Anterior cingulate cortex (tissue), 58 donors: ENCODE measurements at regions not wholly inside any gene's neighbourhood (a gene's known extent, or its start where the extent isn't known, plus 50 kb on each side); places are given as distances from the start of the nearest gene placed in this dataset.
"Not testable (repeated sequence)": the region's sequence is repeated elsewhere in the genome, so short reads cannot be mapped to it uniquely, and the experiment has no call there.

Experiments
- DNase-seq, 58 donors: peaks; one replicate each; lab custom pipeline; 2025; lab: John Stamatoyannopoulos, UW

DNA sequence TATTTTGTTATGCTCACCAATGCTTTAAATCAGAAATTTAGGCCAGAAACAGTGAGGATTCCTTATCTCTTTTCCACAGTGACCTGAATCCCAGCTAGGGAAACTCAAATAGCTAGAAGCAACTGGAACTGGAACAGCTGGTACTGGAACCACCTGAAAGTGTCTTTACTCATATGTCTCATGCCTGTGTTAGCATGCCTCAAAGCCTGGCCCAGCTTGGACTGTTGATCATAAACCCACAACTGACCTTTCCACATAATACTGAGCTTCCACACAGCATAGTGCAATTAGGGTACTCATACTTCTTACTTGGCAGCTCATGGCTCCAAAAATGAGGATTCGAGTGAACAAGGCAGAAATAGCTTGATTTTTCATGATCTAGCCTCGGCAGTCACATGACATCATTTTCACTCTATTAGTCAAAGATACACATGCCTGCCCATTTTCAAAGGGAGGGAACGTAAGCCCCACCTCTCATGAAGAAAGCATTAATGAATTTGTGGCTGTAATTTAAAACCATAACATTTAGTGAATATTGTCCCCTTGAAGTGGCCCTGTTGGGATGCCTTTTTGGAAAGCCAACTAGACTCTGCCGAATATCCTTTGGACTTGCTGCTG is 80.8 kb upstream of the ACSL1 start:
- DNase-seq, result no peak

DNA sequence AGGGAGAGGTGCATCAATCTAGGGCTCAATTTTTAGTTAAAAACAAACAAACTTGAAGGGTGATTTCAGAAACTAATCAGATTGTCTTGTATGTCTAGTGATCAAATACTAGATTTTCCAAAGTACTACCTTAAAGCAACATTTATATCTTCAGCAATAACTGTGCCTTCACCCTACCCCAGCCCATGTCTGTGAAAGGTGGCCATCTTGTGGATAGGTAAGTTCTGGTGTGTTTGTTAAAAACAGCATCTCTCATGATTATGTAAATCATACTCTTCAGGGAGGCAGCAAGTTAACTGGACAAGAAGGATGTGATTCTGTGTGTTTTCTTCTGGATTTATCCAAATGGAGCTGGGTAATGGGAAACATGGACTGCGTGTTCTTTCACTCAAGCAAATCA is 81.4 kb upstream of the ACSL1 start:
- no peak for DNase-seq

DNA sequence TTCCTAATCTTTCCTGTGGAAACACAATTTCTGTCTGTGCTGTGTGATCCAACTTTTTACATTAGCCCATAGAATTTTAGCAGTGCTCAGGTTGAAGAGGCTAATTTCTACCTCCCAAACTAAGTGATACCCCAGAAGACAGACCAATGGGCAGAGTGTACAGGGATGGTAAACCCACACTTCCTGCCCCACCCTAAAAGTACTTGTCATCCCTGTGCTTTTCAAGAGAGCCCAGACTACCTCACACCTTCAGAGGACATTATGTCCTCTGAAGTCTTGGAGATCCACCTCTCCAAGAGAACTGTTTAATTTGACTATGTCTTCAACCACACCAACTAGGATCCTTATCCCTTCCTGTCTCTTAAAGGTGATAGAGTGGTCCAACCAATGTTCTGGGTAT is 82.0 kb upstream of the ACSL1 start:
- no peak for DNase-seq

DNA sequence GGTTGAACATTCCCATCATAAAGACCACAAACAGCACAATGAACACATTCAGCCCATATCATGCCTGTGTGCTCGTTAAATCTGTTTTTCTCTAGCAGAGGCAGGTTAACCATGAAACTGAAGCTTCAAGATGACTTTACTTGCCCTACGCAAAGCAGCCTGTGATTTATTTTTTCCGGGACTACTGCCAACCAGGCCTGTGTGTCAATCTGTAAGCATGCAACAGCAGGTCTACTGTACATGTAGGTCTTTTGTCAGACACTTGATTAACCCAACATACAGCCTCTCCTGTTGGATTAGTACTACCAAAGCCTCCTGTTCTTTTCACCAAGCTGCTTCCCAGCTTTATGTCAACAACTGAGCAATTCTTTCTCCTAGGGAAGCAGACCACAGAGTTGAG is 85.5 kb upstream of the ACSL1 start:
- DNase-seq, result no peak

DNA sequence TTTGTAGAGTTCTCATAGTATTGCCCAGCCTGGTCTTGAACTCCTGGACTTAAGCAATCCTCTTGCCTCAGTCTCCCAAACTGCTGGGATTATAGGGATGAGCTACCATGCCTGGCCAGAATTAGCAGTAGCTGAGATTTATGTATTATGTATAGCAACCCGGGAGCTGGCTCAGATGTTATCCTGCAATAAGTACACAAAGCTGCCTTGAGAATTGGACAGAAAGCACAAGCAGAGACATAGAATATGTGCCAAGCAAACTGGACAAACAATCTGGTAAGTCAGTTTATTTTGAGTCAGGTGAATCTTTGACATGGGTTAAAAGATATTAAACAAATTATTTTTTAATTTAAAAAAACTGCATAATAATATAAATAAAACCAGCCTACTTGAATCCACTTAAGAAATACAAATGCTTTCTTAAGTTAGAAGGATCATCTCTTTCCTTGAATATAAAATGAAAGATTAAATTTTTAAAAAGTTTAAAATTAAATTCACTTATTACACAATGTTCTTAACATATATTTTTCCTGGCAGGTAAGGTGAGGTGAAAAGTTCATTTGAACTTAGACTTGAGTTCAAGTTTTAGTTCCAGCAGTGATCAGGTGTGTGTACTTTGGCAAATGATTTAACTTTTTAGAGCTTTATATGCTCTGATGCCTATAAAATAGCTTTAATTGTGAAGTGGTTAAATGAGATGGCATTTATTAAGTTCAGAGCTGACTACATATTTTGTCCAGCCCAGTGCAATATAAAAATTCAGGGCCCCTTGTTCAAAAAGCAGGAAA is 87.8 kb upstream of the ACSL1 start:
- DNase-seq, result no peak

DNA sequence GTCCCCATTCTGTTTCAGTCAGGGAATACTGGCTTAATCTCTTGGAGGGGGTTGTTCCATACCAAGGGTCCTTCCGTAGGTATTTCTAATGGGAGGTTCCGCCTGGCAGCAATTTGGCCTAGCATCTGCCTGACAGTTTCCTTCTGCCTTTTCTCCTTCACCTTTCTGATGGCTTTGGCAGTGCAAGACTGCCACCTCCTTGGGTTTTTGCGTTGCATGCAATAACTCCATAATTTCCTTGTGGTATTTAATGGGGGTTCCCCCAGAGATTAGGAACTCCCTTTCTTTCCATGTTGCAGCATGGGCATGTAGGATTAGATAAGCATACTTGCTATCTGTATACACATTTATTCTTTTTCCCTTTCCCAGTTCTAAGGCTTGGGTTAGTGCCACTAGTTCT is 93.0 kb upstream of the ACSL1 start:
- DNase-seq, result not testable (repeated sequence)

DNA sequence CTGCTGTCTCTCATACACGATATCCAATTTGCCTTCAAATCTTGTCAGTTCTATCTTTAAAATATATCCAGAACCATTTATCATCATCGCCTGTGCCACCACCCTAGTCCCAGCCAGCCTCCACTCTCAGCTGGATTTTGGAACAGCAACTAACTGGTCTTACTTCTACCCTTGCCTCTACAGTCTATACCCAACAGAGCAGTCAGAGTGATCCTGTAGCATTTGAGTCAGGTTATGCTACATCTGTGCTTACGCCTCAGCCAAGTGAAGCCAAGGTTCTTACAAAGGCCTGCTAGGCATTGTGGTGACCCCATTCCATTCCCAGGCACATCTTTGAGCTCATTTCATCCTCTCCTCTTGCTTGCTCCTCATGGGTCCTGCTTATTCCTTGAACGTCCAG is 95.7 kb upstream of the ACSL1 start:
- DNase-seq, result no peak

DNA sequence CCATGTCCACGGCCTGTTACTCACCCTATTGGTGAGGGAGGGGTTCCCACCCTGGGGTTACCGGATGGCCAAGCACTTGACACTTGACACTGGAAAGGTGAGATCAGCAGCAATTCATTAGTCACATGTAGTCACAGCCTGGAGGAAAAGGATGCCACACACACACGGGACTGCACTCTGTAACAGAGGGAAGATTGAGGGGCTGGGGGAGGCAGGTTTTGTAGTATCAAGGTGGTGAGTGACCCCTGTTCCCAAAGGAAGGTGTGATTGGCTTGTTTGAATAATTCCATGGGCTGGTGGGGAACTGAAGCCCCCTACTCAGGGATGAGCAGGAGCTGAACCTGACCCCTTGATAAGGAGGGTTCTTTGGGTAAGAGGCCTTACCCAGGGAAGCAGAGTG is 96.0 kb upstream of the HELT start:
- no peak for DNase-seq

DNA sequence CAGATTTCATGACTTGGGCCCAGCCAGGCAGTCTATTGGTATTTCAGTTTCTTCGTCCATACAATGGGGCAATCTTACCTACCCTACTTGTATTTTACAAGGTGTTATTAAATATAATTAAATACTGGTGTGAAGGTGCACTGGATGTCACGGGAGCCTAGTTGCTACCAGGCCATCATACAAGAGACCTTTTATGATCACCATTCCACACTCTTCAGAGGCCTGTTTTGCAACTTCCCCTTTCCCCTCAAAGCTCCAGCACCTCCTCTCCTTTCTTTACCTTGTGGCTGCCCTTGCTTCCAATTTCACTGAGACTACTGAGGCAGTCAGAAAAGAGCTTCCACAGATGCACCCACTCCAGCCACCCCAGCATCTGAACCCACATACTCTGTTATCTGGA is 93.8 kb upstream of the HELT start:
- DNase-seq, result no peak

DNA sequence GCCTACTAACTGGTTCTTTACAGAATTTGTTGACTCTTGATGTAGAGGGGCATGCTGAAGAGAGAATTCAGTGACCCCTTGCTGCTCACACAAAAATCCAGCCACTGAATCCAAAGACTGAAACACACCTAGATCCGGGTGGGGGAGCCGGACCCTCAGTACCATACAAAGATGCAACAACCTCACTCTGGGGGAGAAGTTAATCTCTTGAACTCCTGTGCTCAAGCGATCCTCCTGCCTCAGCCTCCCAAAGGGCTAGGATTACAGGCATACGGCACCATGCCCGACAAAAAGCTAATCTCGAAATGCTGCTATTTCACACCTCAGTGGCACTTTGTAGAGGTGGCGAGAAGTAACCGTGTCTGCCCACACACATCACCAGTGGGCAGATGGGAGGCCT is 88.8 kb upstream of the HELT start:
- no peak for DNase-seq

DNA sequence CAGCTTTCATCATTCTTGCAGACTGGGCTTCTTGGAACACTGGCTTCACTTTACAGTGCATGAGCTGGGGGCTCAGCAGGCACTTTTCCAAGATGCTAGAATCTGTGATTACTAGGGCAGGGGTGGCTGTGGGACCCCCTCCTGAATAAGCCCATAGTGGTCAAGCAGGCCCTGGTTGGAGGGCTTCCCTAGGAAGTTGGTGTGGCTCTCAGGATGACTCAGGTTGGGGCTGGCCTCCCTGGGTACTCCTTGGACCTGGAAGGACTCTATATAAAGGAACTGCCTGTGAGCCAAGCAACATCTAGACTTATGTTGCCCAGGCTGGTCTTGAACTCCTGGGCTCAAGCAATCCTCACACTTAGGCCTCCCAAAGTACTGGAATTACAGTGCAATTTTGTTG is 88.3 kb upstream of the HELT start:
- DNase-seq, result no peak

DNA sequence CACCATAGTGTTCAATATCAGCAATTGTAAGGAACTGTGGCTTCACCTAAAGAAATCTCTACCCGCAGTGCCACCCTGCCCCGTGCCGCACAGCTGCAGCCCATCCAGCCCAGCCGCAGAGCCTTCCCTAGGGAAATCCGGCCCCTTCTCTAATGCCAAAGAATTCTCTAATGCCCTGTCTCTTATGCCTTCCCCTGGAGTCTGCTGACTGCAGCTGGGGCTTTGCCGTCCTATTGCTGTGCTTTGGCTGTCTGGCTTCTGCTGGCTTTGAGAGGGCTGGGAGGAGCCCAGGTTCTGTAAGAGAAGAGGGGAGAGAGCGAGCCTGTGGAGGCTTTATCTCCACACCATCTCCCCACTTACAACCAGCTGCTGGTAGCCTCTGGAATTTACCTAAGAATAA is 85.9 kb upstream of the HELT start:
- no peak for DNase-seq

DNA sequence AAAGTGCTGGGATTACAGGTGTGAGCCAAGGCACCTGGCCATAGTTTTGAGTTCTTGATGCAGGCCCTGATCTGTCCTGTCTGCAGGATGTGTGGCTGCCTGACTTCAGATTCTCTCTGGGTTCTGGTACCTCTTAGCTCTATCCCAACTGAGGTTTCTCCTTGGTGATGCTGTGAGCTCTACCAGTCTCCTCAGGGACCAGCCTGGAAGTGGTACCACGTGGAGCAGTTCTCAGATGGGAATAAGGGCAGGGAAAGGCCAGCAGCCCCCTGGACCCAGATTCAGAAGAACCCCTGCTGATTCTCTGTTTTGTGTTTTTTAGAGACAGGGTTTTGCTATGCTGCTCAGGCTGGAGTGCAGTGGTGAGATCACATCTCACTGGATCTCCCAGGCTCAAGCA is 85.0 kb upstream of the HELT start:
- no peak for DNase-seq

DNA sequence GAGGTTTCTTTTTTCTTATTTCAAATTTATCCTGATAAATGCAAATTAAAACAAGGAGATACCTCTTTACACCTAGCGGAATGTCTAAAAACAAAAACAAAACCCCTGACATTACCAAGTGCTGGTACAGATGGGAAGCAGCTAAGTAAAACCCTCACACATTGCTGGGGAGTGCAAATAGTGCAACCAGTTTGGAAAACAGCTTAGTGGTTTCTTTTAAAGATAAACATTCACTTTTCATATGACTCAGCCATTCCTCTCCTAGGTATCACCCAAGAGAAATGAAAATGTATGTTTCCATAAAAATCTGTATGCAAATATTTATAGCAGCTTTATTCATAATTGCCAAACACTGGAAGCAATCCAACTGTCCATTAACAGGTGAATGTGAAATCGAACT is 84.1 kb upstream of the HELT start:
- no peak for DNase-seq

DNA sequence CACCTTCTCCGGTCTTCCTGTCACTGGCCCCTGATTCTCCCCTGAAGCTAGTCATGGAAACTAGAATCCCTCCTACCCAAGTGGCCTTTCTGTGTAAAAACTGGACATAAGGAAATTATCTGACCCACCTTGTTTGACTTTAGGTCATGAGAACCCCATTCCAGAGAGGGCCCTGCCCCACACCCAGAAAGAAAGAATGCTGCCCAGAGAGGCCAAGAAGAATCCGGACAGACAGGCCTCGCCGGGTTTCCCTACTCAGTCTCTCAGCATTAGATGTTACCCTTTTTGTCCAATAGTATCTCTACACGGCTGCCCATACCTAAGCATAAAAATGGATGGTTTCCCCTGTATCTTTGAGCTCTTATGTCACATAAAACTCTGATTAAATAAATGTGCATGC is 83.3 kb upstream of the HELT start:
- DNase-seq, result no peak

DNA sequence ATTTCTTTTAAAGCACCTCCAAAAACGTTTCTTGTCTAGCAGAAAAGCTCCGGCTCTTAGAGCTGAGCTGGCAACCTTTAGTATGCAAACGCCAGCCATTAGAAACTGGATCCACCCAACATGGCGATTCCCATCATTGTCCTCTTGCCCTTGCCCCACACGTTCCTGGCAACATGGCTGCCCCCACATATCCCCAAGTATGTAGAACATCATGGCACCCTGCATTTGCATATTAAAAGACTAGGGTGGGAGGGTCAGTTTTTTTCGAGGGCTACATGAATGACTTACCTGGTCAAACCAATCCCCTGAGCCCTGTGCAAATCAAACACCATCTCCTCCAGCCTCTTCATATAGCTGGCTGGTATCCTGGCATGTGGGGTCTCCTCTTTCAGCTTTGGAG is 82.2 kb upstream of the HELT start:
- DNase-seq, result no peak

DNA sequence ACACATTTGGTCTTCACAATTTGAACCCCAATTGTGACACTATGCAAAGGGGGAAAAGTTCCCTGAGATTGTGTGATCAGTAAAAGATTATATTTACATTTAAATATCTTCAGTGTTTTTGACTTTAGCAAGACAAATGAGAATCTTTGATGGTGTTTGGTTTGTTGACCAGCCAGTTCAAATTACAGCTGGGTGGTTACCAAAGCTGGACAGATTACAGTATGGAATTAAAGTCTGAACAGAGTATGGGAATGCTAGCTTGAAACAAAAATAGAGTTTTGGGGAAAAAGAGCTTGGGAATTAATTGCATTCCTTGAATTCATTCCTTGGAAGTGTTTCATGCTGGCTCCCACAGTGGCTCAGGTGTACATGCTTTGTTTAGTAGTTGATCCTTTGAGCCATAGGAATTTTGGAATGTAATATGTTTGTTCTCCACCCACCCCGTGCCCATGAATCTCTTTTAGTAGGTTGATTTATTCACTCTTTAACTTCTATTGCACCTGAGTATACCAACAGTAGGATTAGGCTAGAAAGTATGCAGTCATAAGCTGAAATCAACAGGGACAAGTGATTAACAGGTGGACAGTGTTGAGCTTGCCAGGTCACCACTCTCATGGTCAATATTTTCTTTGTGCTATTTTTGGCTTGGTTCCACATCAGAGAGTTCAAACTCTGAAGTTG is 81.1 kb upstream of the HELT start:
- DNase-seq, result no peak

DNA sequence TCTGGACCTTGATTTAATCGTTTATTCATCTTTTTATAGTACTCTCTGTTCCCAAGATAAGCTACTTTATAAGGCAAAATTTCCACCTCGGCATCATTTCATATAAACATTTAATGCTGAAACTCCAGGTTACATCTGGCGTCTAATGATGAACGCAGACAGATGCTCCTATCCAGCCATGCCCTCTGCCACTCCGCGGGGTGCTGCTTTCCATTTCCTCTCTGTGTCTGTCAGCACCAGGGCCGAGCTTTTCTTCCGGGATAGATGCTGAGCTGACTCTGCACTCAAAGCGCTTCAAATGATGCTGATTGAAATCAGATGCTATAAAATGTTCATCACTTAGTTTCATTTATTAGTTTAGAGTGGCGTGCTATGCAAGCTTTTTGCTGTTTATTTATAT is 80.5 kb upstream of the HELT start:
- DNase-seq, result no peak

DNA sequence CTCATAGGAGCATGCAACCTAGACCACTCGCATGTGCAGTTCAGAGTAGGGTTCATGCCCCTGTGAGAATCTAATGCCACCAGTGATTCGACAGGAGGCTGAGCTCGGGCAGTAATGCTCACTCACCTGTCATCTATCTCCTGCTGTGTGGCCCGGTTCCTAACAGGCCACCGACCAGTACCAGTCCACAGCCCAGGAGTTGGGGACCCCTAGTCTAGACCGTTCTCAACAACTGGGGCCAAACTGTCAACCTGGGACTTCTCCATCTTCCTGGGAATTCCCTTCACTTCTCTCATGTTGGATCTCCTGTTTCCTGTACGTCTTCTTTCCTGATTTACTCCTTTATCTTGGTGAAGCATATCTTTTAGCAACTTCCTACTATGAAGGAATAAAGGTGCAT is 79.4 kb upstream of the HELT start:
- no peak for DNase-seq

DNA sequence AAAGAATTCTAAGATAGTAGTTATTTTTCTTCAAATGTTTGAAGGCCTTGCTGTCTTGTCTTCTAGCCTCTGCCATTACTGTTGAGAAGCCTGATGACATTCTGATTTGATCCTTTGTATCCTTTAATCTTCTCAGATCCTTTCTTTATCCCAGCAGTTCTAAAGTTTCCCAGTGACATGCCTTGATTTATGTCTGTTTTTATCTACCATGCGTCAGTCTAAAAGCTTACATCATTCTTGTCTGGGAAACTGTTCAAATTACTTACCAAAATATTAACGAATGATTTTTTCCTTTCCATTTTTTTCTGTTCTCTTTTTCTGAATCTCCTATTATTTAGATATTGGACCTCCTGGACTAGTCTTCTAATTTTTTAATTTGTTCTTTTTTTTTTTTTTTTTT is 78.3 kb upstream of the HELT start:
- no peak for DNase-seq

DNA sequence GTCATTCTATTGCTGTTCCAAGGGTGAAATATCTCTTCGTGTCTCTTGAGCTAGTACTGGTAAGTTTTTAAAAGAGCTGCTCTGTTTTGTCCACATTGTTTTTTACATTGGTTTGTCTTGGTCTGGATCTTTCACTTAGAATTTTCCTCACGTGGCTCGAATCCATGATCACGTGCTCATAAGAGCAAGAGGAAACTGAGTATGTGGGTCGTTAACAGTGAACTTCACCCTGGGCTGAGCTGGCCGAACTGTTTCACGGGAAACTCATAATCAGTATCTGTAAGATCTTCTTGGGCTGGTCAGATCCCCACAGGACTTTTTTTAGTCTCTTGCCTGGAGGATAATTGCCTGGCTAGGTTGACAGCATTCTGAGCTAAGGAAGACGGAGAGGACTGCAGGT is 77.8 kb upstream of the HELT start:
- DNase-seq, result no peak
